ENCODE measurements at regions not wholly inside any gene's neighbourhood (a gene's known extent, or its start where the extent isn't known, plus 50 kb on each side); places are given as distances from the start of the nearest gene placed in this dataset.

DNA sequence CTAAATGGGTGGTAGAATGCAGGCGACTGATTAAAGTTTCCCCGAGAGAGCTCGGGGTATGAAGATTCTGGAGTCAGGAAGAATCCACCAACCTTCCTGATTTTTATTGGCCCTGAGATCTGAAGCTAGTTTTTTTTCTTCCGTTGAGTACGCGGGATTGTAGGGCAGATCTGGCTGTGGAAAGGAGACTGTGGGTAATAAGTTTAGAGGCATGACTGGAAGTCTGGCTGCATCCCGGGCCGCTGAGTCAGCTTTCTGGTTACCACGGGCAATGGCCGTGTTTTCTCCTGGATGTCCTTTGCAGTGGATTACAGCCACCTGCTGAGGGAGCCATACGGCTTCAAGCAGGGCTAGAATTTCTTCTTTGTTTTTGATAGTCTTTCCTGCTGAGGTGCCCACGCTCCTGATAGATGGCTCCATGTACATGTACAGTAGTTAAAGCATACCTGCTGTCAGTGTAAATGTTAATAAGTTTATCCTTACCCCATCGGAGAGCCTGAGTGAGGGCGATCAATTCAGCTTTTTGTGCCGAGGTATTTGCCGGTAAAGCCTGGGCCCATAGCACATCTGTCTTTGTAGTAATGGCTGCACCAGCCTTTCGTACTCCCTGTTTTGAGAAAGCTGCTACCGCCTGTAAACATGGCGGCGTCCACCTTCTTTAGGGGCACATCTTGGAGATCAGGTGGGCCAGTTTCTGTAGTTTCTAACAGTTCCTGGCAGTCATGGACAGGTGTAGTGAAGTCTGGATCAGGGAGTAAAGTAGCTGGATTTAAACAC lies 154.0 kb downstream of the TRIM27 start:
- H3K9me3 ChIP-seq (replicated peaks in 1 of 3) = no peaks in the 10 kb centered on the region
- no peaks in the 10 kb centered on the region for H3K36me3 ChIP-seq (replicated peaks in 1 of 2)
- 16 to 25% (median 19%) methylated on average over 20 of the region's 20 CpGs for WGBS, 4 donors
- no peak overlapping the region for H3K27ac ChIP-seq
- no peak for TF ChIP-seq POLR2A (IDR thresholded peaks at IDR 0.05)
- TF ChIP-seq, protein P1, sequence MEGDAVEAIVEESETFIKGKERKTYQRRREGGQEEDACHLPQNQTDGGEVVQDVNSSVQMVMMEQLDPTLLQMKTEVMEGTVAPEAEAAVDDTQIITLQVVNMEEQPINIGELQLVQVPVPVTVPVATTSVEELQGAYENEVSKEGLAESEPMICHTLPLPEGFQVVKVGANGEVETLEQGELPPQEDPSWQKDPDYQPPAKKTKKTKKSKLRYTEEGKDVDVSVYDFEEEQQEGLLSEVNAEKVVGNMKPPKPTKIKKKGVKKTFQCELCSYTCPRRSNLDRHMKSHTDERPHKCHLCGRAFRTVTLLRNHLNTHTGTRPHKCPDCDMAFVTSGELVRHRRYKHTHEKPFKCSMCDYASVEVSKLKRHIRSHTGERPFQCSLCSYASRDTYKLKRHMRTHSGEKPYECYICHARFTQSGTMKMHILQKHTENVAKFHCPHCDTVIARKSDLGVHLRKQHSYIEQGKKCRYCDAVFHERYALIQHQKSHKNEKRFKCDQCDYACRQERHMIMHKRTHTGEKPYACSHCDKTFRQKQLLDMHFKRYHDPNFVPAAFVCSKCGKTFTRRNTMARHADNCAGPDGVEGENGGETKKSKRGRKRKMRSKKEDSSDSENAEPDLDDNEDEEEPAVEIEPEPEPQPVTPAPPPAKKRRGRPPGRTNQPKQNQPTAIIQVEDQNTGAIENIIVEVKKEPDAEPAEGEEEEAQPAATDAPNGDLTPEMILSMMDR (IDR thresholded peaks at IDR 0.05) = no peak
- no peak overlapping the region for H3K4me3 ChIP-seq
- DNase-seq = peak; percentile 5 to 69 (median 52)
- H3K4me1 ChIP-seq (replicated peaks in 1 of 2) = no peaks in the 10 kb centered on the region
- peaks cover 92% of the 10 kb centered on the region for H3K27me3 ChIP-seq
- intact Hi-C loops (cut with DNase I) = no loop called here

DNA sequence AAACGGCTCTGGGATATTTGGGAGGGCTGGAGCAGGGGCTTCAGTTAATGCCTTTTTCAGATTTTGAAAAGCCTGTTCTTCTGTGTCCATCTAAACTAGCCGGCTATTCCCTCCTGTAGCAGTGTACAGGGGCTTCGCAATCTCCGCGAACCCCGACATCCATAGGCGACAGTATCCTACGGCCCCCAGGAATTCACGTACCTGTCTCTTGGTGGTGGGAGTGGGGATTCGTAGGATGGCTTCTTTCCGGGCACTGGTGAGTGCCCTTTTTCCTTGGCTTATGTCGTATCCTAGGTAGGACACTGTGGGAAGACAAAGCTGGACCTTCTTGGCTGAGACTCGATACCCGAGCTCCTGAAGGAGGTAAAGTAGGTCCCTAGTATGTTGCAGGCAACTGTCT lies 153.1 kb downstream of the TRIM27 start:
- 39 to 43% (median 42%) methylated on average over 12 to 14 of the region's 14 CpGs for WGBS, 4 donors
- H3K27me3 ChIP-seq = peaks cover 92% of the 10 kb centered on the region
- H3K4me1 ChIP-seq (replicated peaks in 1 of 2) = no peaks in the 10 kb centered on the region
- intact Hi-C loops (cut with DNase I) = no loop called here
- no peak overlapping the region for H3K4me3 ChIP-seq
- H3K36me3 ChIP-seq (replicated peaks in 1 of 2) = no peaks in the 10 kb centered on the region
- H3K9me3 ChIP-seq (replicated peaks in 1 of 3) = no peaks in the 10 kb centered on the region
- TF ChIP-seq, protein P1 (IDR thresholded peaks at IDR 0.05) = no peak
- no peak for TF ChIP-seq POLR2A (IDR thresholded peaks at IDR 0.05)
- no peak overlapping the region for H3K27ac ChIP-seq
- no peak for DNase-seq

DNA sequence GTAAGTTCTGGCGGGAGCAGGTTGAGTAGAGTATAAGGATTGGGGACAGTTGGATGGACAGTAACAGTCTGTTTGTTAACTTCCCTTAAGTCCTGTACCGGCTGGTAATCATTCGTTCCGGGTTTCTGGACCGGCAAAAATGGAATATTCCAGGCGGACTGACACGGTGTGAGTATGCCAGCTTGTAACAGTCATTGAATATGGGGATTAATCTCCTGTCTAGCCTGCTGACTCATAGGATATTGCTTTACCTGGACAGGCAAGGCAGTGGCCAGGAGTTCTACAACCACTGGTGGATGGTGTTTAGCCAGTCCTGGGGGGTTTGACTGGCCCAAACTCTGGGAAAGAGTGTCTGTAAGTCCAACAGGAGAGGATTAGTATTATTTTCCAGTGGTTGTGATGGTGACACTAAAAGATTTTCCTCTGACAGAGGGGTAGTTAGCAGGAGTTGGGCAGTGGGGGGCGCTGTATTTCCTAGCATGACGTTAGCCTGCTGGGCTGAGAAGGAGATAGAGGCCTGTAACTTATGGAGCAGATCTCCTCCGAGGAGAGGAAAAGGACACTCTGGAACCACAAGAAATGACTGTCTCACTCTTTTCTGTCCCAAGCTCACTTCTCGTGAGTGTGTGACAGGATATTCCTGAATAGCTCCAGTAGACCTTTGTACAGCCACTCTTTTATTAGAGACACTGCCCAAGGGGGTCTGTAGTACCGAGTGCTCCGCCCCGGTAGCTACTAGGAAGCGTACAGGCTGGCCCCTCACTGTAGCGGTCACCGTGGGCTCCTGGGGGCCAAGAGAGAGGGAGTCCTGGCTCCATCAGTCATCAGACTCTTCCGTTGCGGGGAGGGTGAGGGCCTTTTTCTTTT lies 152.2 kb downstream of the TRIM27 start:
- TF ChIP-seq, protein P1 (IDR thresholded peaks at IDR 0.05) = no peak
- TF ChIP-seq POLR2A (IDR thresholded peaks at IDR 0.05) = no peak
- H3K36me3 ChIP-seq (replicated peaks in 1 of 2) = no peaks in the 10 kb centered on the region
- intact Hi-C loops (cut with DNase I) = no loop called here
- 21 to 43% (median 24%) methylated on average over 18 to 19 of the region's 19 CpGs for WGBS, 4 donors
- no peaks in the 10 kb centered on the region for H3K4me1 ChIP-seq (replicated peaks in 1 of 2)
- DNase-seq = no peak
- H3K27ac ChIP-seq = no peak overlapping the region
- H3K27me3 ChIP-seq = peaks cover 94% of the 10 kb centered on the region
- no peaks in the 10 kb centered on the region for H3K9me3 ChIP-seq (replicated peaks in 1 of 3)
- no peak overlapping the region for H3K4me3 ChIP-seq

Measured in adrenal gland (tissue), 9 donors.